ENCODE measurements at regions not wholly inside any gene's neighbourhood (a gene's known extent, or its start where the extent isn't known, plus 50 kb on each side); places are given as distances from the start of the nearest gene placed in this dataset.

DNA sequence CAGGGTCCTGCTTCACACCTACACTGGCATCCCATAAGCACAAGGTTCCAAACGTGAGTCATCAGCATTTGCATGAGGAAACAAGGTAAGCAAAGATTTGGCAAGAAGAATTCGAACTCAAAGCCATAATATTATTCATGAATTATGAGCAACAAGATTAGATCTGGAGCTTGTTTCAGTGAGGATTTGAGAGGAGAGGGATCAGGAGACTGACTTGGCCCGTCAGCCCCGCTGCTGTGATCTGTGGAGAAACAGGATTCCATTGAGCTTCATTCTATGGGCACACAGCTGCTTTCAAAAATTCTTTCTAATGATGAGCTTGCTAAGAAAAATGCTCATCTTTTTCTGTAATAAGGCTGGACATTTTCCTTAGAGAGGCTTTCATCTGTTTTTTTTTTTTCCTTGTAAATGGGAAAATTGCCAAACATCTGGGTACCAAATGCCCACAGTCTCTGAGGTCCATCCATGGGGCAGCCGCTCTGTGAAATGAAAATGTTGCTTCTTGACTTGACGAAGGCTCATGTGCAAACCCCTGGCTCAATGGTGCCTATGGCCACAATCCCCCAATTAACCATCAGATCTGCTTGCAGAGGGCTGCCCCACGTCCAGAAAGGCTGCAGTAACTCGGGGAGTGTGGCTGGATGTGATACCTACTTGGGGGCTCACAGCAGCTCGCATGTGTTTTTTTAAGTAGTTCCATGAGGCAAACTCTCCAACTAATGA is 179.3 kb downstream of the TMEM18 start:
- no peaks in the 10 kb centered on the region for H3K9me3 ChIP-seq
- WGBS (ENCODE audit: low lambda C conversion rate), result 9% methylated on average over 9 of the region's 9 CpGs
- no peaks in the 10 kb centered on the region for H3K36me3 ChIP-seq (replicated peaks in 1 of 2; ENCODE audit: control insufficient read depth in 1 of 2, insufficient read depth in 2 of 2, low read length in 1 of 2)
- ChIA-PET CTCF (interaction anchor here (0.9 to 1.1 kb wide), 3 partner anchors 9 to 35 kb away, joined by 3 read pairs; no protein-coding TSS in a partner anchor), POLR2A (no interaction called here)
- peak overlapping the region in 1 of 2 experiments; percentile 64; a peak in 2 of 4 replicates for H3K27ac ChIP-seq (ENCODE audit: low read depth in 2 of 2, low read length in 1 of 2)
- no peaks in the 10 kb centered on the region for H3K9me2 ChIP-seq
- no peak overlapping the region for H3K9ac ChIP-seq
- H3K27me3 ChIP-seq (ENCODE audit: insufficient read depth), result no peaks in the 10 kb centered on the region
- peaks cover 0 to 23% of the 10 kb centered on the region in 2 experiments; a peak in 2 of 4 replicates for H3K4me1 ChIP-seq (ENCODE audit: control insufficient read depth in 1 of 2, insufficient read depth in 2 of 2, low read depth in 1 of 2, low read length in 1 of 2)
- no peaks in the 10 kb centered on the region for H3K79me2 ChIP-seq (ENCODE audit: insufficient read depth)
- no peak overlapping the region for H3K4me2 ChIP-seq
- DNase-seq, result peak; percentile 91
- no peak overlapping the region for H3K4me3 ChIP-seq (ENCODE audit: low read depth in 2 of 2, low read length in 1 of 2)
- H2AFZ ChIP-seq (ENCODE audit: low read depth), result no peak overlapping the region
- no peaks in the 10 kb centered on the region for H3F3A ChIP-seq (replicated peaks; ENCODE audit: insufficient read depth)
- TF ChIP-seq CHD2 (IDR thresholded peaks at IDR 0.05; ENCODE audit: low read length, partially characterized antibody) (peak; percentile 16), FOSL2 (IDR thresholded peaks at IDR 0.05; ENCODE audit: borderline replicate concordance, low read depth) (no peak), GATA2 (CRISPR knock-in tag; IDR thresholded peaks at IDR 0.05) (peak; percentile 32; the same call in 1 of the 2 replicates), RAD21 (IDR thresholded peaks at IDR 0.05; ENCODE audit: low read length) (no peak; the same call in 1 of the 2 replicates), RXRA (IDR thresholded peaks at IDR 0.05; ENCODE audit: borderline replicate concordance, low read depth) (no peak), ELF1 (IDR thresholded peaks at IDR 0.05) (no peak), TAF1 (IDR thresholded peaks at IDR 0.05; ENCODE audit: borderline replicate concordance, low read depth, low read length) (no peak), FOXJ3 (CRISPR knock-in tag; IDR thresholded peaks at IDR 0.05) (no peak), TCF12 (IDR thresholded peaks at IDR 0.05) (peak; percentile 30; the same call in 1 of the 2 replicates), RFX5 (IDR thresholded peaks at IDR 0.05; ENCODE audit: low read length) (no peak)
- TF ChIP-seq, protein P1, sequence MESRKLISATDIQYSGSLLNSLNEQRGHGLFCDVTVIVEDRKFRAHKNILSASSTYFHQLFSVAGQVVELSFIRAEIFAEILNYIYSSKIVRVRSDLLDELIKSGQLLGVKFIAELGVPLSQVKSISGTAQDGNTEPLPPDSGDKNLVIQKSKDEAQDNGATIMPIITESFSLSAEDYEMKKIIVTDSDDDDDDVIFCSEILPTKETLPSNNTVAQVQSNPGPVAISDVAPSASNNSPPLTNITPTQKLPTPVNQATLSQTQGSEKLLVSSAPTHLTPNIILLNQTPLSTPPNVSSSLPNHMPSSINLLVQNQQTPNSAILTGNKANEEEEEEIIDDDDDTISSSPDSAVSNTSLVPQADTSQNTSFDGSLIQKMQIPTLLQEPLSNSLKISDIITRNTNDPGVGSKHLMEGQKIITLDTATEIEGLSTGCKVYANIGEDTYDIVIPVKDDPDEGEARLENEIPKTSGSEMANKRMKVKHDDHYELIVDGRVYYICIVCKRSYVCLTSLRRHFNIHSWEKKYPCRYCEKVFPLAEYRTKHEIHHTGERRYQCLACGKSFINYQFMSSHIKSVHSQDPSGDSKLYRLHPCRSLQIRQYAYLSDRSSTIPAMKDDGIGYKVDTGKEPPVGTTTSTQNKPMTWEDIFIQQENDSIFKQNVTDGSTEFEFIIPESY (IDR thresholded peaks at IDR 0.05; ENCODE audit: borderline replicate concordance, low read depth), result no peak
- TF ChIP-seq, protein P2, sequence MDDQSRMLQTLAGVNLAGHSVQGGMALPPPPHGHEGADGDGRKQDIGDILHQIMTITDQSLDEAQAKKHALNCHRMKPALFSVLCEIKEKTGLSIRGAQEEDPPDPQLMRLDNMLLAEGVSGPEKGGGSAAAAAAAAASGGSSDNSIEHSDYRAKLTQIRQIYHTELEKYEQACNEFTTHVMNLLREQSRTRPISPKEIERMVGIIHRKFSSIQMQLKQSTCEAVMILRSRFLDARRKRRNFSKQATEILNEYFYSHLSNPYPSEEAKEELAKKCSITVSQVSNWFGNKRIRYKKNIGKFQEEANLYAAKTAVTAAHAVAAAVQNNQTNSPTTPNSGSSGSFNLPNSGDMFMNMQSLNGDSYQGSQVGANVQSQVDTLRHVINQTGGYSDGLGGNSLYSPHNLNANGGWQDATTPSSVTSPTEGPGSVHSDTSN (IDR thresholded peaks at IDR 0.05), result no peak
- H4K20me1 ChIP-seq (ENCODE audit: insufficient read depth), result no peaks in the 10 kb centered on the region

DNA sequence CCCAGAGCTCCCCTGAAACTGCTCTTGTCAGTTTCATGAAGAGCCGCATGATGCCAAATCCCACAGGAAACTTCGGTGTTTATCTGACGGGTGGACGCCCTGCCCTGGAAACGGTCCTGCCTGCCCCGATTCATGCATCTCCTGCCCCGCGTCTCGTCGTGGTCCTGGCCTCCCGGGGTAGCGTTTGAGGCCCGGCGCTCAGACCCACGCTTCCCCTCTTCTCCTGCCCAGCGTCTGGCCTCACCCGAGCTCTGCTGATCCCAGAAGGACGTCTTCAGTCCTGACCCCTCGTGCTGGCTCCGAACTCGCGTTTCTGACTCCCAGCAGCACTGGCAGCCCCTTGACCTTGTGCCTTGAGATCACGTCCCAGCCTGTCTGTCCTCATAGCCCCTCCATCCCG is 180.5 kb downstream of the TMEM18 start:
- no peaks in the 10 kb centered on the region for H3K36me3 ChIP-seq (replicated peaks in 1 of 2; ENCODE audit: control insufficient read depth in 1 of 2, insufficient read depth in 2 of 2, low read length in 1 of 2)
- no peak overlapping the region for H2AFZ ChIP-seq (ENCODE audit: low read depth)
- no peak overlapping the region for H3K27ac ChIP-seq (ENCODE audit: low read depth in 2 of 2, low read length in 1 of 2)
- no peaks in the 10 kb centered on the region for H4K20me1 ChIP-seq (ENCODE audit: insufficient read depth)
- no peak overlapping the region for H3K9ac ChIP-seq
- H3K9me3 ChIP-seq, result no peaks in the 10 kb centered on the region
- no peak overlapping the region for H3K4me3 ChIP-seq (ENCODE audit: low read depth in 2 of 2, low read length in 1 of 2)
- ChIA-PET CTCF (interaction anchor here (0.9 to 1.0 kb wide), 2 partner anchors 39 to 207 kb away, joined by 3 to 4 read pairs; no protein-coding TSS in a partner anchor), POLR2A (no interaction called here)
- H3K4me1 ChIP-seq (ENCODE audit: control insufficient read depth in 1 of 2, insufficient read depth in 2 of 2, low read depth in 1 of 2, low read length in 1 of 2), result peaks cover 0 to 30% of the 10 kb centered on the region in 2 experiments; a peak in 2 of 4 replicates
- no peaks in the 10 kb centered on the region for H3K9me2 ChIP-seq
- H3F3A ChIP-seq (replicated peaks; ENCODE audit: insufficient read depth), result no peaks in the 10 kb centered on the region
- TF ChIP-seq GATA2 (CRISPR knock-in tag; IDR thresholded peaks at IDR 0.05) (no peak), SIN3A (IDR thresholded peaks at IDR 0.05; ENCODE audit: borderline replicate concordance, low read depth, low read length) (no peak), GABPA (IDR thresholded peaks at IDR 0.05; ENCODE audit: low read depth) (no peak), FOXJ3 (CRISPR knock-in tag; IDR thresholded peaks at IDR 0.05) (no peak), TAF1 (IDR thresholded peaks at IDR 0.05; ENCODE audit: borderline replicate concordance, low read depth, low read length) (no peak), RFX5 (IDR thresholded peaks at IDR 0.05; ENCODE audit: low read length) (no peak)
- TF ChIP-seq, protein P3, sequence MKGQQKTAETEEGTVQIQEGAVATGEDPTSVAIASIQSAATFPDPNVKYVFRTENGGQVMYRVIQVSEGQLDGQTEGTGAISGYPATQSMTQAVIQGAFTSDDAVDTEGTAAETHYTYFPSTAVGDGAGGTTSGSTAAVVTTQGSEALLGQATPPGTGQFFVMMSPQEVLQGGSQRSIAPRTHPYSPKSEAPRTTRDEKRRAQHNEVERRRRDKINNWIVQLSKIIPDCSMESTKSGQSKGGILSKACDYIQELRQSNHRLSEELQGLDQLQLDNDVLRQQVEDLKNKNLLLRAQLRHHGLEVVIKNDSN (IDR thresholded peaks at IDR 0.05; ENCODE audit: borderline replicate concordance, low read depth), result no peak
- TF ChIP-seq, protein P4, sequence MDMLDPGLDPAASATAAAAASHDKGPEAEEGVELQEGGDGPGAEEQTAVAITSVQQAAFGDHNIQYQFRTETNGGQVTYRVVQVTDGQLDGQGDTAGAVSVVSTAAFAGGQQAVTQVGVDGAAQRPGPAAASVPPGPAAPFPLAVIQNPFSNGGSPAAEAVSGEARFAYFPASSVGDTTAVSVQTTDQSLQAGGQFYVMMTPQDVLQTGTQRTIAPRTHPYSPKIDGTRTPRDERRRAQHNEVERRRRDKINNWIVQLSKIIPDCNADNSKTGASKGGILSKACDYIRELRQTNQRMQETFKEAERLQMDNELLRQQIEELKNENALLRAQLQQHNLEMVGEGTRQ (IDR thresholded peaks at IDR 0.05; ENCODE audit: borderline replicate concordance, low read depth, low read length), result no peak
- no peaks in the 10 kb centered on the region for H3K79me2 ChIP-seq (ENCODE audit: insufficient read depth)
- DNase-seq, result no peak
- WGBS (ENCODE audit: low lambda C conversion rate), result 61% methylated on average over 24 of the region's 24 CpGs
- no peaks in the 10 kb centered on the region for H3K27me3 ChIP-seq (ENCODE audit: insufficient read depth)
- H3K4me2 ChIP-seq, result no peak overlapping the region
